ENCODE measurements at regions not wholly inside any gene's neighbourhood (a gene's known extent, or its start where the extent isn't known, plus 50 kb on each side); places are given as distances from the start of the nearest gene placed in this dataset.

GRCh38 chr9:7977586-7977985 lies 178.0 kb upstream of the DMAC1 start:
- DNase-seq (ENCODE audit: low read depth) = no peak
- H3K27me3 ChIP-seq (ENCODE audit: control insufficient read depth, insufficient read depth, low read length) = no peaks in the 10 kb centered on the region
- CTCF ChIA-PET = no interaction called here
- POLR2A ChIA-PET = no interaction called here
- TF ChIP-seq, protein P1, sequence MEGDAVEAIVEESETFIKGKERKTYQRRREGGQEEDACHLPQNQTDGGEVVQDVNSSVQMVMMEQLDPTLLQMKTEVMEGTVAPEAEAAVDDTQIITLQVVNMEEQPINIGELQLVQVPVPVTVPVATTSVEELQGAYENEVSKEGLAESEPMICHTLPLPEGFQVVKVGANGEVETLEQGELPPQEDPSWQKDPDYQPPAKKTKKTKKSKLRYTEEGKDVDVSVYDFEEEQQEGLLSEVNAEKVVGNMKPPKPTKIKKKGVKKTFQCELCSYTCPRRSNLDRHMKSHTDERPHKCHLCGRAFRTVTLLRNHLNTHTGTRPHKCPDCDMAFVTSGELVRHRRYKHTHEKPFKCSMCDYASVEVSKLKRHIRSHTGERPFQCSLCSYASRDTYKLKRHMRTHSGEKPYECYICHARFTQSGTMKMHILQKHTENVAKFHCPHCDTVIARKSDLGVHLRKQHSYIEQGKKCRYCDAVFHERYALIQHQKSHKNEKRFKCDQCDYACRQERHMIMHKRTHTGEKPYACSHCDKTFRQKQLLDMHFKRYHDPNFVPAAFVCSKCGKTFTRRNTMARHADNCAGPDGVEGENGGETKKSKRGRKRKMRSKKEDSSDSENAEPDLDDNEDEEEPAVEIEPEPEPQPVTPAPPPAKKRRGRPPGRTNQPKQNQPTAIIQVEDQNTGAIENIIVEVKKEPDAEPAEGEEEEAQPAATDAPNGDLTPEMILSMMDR (IDR thresholded peaks at IDR 0.05; ENCODE audit: insufficient read depth, low read depth, low read length) = no peak
- H3K36me3 ChIP-seq (ENCODE audit: control insufficient read depth, insufficient read depth, low read length) = no peaks in the 10 kb centered on the region
- H3K4me3 ChIP-seq (ENCODE audit: low read depth, low read length) = no peak overlapping the region

GRCh38 chr9:7976856-7977255 lies 177.3 kb upstream of the DMAC1 start:
- TF ChIP-seq, protein P1 (IDR thresholded peaks at IDR 0.05; ENCODE audit: insufficient read depth, low read depth, low read length) = no peak
- no peak for DNase-seq (ENCODE audit: low read depth)
- ChIA-PET CTCF (no interaction called here), POLR2A (no interaction called here)
- no peaks in the 10 kb centered on the region for H3K36me3 ChIP-seq (ENCODE audit: control insufficient read depth, insufficient read depth, low read length)
- no peak overlapping the region for H3K4me3 ChIP-seq (ENCODE audit: low read depth, low read length)
- H3K27me3 ChIP-seq (ENCODE audit: control insufficient read depth, insufficient read depth, low read length) = no peaks in the 10 kb centered on the region

- ChIA-PET POLR2A (no interaction called here), CTCF (no interaction called here)
- Histone ChIP-seq H3K36me3 (ENCODE audit: control insufficient read depth, insufficient read depth, low read length) (no peaks in the 10 kb centered on the region), H3K4me3 (ENCODE audit: low read depth, low read length) (no peak overlapping the region), H3K27me3 (ENCODE audit: control insufficient read depth, insufficient read depth, low read length) (no peaks in the 10 kb centered on the region)
- TF ChIP-seq, protein P1 (IDR thresholded peaks at IDR 0.05; ENCODE audit: insufficient read depth, low read depth, low read length) = no peak
- DNase-seq (ENCODE audit: low read depth) = no peak
These were observed 176.7 kb upstream of the DMAC1 start for GRCh38 chr9:7976167-7976755.

GRCh38 chr9:7975336-7975735 lies 175.8 kb upstream of the DMAC1 start:
- TF ChIP-seq, protein P1 (IDR thresholded peaks at IDR 0.05; ENCODE audit: insufficient read depth, low read depth, low read length) = no peak
- Histone ChIP-seq H3K27me3 (ENCODE audit: control insufficient read depth, insufficient read depth, low read length) (no peaks in the 10 kb centered on the region), H3K4me3 (ENCODE audit: low read depth, low read length) (no peak overlapping the region), H3K36me3 (ENCODE audit: control insufficient read depth, insufficient read depth, low read length) (no peaks in the 10 kb centered on the region)
- CTCF ChIA-PET = no interaction called here
- POLR2A ChIA-PET = no interaction called here
- DNase-seq (ENCODE audit: low read depth) = no peak

DNA sequence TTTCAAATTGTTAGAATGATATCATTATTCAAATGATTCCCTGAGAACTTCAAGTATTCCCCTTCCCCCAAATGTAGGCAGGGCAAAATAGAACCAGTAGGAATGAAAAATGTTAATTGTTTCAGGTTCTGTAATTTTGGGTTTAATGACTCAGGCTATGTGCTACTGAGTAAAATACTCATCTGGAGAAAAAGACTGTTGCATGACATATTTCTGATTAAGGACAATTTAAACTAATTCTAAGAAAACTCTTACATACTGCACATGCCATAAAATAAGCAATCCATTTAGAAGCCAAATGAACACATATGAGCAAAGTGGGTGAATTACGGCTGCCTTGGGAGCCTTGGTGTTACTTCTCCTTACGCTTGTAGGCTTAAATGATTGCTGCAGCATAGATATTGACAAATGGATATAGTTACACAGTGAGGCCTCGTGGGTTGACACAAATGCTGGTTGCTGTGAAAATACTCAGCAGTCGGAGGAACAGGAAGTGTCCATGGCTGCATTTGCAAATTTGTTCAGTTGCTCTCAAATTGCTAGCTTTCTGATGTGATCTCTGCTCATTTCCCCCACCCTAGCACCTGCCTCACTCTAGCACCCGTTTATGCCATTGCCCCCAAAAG lies 174.9 kb upstream of the DMAC1 start:
- Histone ChIP-seq H3K27me3 (ENCODE audit: control insufficient read depth, insufficient read depth, low read length) (no peaks in the 10 kb centered on the region), H3K36me3 (ENCODE audit: control insufficient read depth, insufficient read depth, low read length) (no peaks in the 10 kb centered on the region), H3K4me3 (ENCODE audit: low read depth, low read length) (no peak overlapping the region)
- no peak for DNase-seq (ENCODE audit: low read depth)
- CTCF ChIA-PET = no interaction called here
- TF ChIP-seq, protein P1 (IDR thresholded peaks at IDR 0.05; ENCODE audit: insufficient read depth, low read depth, low read length) = no peak
- POLR2A ChIA-PET = no interaction called here

All from BJ (cell line).